HepG2 (cell line): ENCODE measurements at regions not wholly inside any gene's neighbourhood (a gene's known extent, or its start where the extent isn't known, plus 50 kb on each side); places are given as distances from the start of the nearest gene placed in this dataset.

ENCODE experiments used
- ATAC-seq: fragments of 200-7000 bp; cut with Tn5 transposase; 3 replicates; pipeline ENCODE4 v1.9.1; 2020; ENCODE audit warnings: mild to moderate bottlenecking, moderate library complexity
- BruUV-seq: library from RNA; stranded (reverse); fragments of 400-500 nt; replicated peaks from 2 replicates; lab custom pipeline; 2021; lab: Mats Ljungman, UMichigan
- CTCF ChIA-PET: fragments of 300-600 bp; formaldehyde crosslinking; extraction: SDS; loops from one replicate; lab custom pipeline; 2021; ENCODE audit warnings: low total read pairs, inconsistent platforms, low intra/inter-chr PET ratio; lab: Yijun Ruan, JAX
- POLR2A ChIA-PET: fragments of 350-600 bp; sonication (Branson Sonifier 250); formaldehyde crosslinking; loops from one replicate; lab custom pipeline; 2020; ENCODE audit warnings: antibody characterized with exemption, inconsistent platforms; lab: Yijun Ruan, JAX
- DNase-seq: peaks from one replicate; pipeline ENCODE4 v3.0.0-alpha.2; 2015; ENCODE audit warnings: low spot score
- FAIRE-seq: peaks from 3 replicates; lab custom pipeline; 2011; peaks lifted over from hg19 to GRCh38; lab: Jason Lieb, UNC
- H2AFZ ChIP-seq: one replicate; pipeline ENCODE4 v1.6.1; 2011; ENCODE audit warnings: low read length, inconsistent platforms
- H3K27ac ChIP-seq: fragments of 300-600 bp; 3 replicates; pipeline ENCODE4 v1.8.0; 2011; ENCODE audit warnings: mixed run types, mild to moderate bottlenecking, mixed read lengths, low read length, inconsistent platforms; ENCODE audit not compliant: insufficient read depth; ENCODE audit errors: extremely low read length
- H3K27me3 ChIP-seq, 2 experiments: fragments of 200-600 bp in 1 of 2; 2 replicates in 1 of 2; 3 replicates in 1 of 2; pipeline versions ENCODE4 v1.6.0 to v1.8.0; 2011; ENCODE audit warnings: low read length in 2 of 2, mild to moderate bottlenecking in 2 of 2, moderate library complexity in 2 of 2, inconsistent platforms in 1 of 2; ENCODE audit not compliant: insufficient read depth in 2 of 2, control insufficient read depth in 1 of 2
- H3K36me3 ChIP-seq, 2 experiments: fragments of 200-600 bp in 1 of 2; replicated peaks in 1 of 2; 2 replicates in 1 of 2; 3 replicates in 1 of 2; pipeline versions ENCODE4 v1.5.1 to v1.8.0; 2011; ENCODE audit warnings: low read length in 2 of 2, inconsistent platforms in 1 of 2; ENCODE audit not compliant: insufficient read depth in 2 of 2, control insufficient read depth in 1 of 2
- H3K4me1 ChIP-seq: 2 replicates; pipeline ENCODE4 v1.5.1; 2012; ENCODE audit warnings: low read length, inconsistent platforms; ENCODE audit not compliant: insufficient read depth
- H3K4me2 ChIP-seq: 2 replicates; pipeline ENCODE4 v1.6.0; 2011; ENCODE audit warnings: low read depth, low read length, inconsistent platforms
- H3K4me3 ChIP-seq, 3 experiments: fragments of 200-600 bp in 1 of 3; sonication (generic), shearing (Covaris generic) in 1 of 3; replicated peaks in 1 of 3; 2 replicates each; pipeline ENCODE4 v1.5.1; 2011 to 2016; ENCODE audit warnings: low read length in 3 of 3, inconsistent platforms in 2 of 3, low read depth in 2 of 3, mild to moderate bottlenecking in 2 of 3, control low read depth in 1 of 3, mixed read lengths in 1 of 3; ENCODE audit not compliant: insufficient read depth in 1 of 3
- H3K79me2 ChIP-seq: one replicate; pipeline ENCODE4 v1.6.1; 2011; ENCODE audit warnings: low read length, inconsistent platforms; ENCODE audit not compliant: insufficient read depth
- H3K9ac ChIP-seq: 2 replicates; pipeline ENCODE4 v1.6.0; 2011; ENCODE audit warnings: mild to moderate bottlenecking, low read depth, low read length, inconsistent platforms; ENCODE audit not compliant: insufficient read depth
- H3K9me3 ChIP-seq: 2 replicates; pipeline ENCODE4 v1.5.1; 2012; ENCODE audit warnings: mild to moderate bottlenecking, low read length
- H4K20me1 ChIP-seq: 2 replicates; pipeline ENCODE4 v1.6.0; 2011; ENCODE audit warnings: inconsistent platforms, mild to moderate bottlenecking, low read length, moderate library complexity; ENCODE audit not compliant: insufficient read depth
- FLYWCH1 ChIP-seq: sonication (generic); formaldehyde crosslinking; IDR thresholded peaks from 2 replicates; pipeline ENCODE4 v1.8.1; 2023; ENCODE audit warnings: mild to moderate bottlenecking, missing genetic modification reagents
- FOXO4 ChIP-seq: sonication (generic); formaldehyde crosslinking; conservative IDR thresholded peaks from 2 replicates; pipeline ENCODE4 v1.8.1; 2023; ENCODE audit warnings: missing genetic modification reagents
- HMG20A ChIP-seq: IDR thresholded peaks from 2 replicates; pipeline ENCODE4 v1.6.1; 2016; ENCODE audit warnings: borderline replicate concordance
- HNRNPL ChIP-seq: fragments of 200-400 bp; formaldehyde crosslinking; IDR thresholded peaks from 2 replicates; pipeline ENCODE4 v1.6.1; 2017; ENCODE audit warnings: mild to moderate bottlenecking, low read depth, low read length
- NCOR1 ChIP-seq: fragments of 200-600 bp; sonication (generic); IDR thresholded peaks from 2 replicates; pipeline ENCODE4 v1.7.0; 2017; ENCODE audit warnings: antibody characterized with exemption, low read length, borderline replicate concordance
- NFAT5 ChIP-seq: sonication (generic); formaldehyde crosslinking; IDR thresholded peaks from 2 replicates; pipeline ENCODE4 v1.4.0; 2020; ENCODE audit warnings: missing genetic modification reagents
- NFE2L1 ChIP-seq: sonication (generic); formaldehyde crosslinking; IDR thresholded peaks from 2 replicates; pipeline ENCODE4 v1.4.0; 2020; ENCODE audit warnings: missing genetic modification reagents, mild to moderate bottlenecking, borderline replicate concordance
- PHF5A ChIP-seq: IDR thresholded peaks from one replicate; pipeline ENCODE4 v1.6.1; 2018; ENCODE audit warnings: low read depth, missing genetic modification reagents; ENCODE audit not compliant: unreplicated experiment
- POLR2AphosphoS5 ChIP-seq: IDR thresholded peaks from 2 replicates; pipeline ENCODE4 v1.6.1; 2012; ENCODE audit warnings: low read depth, low read length
- TFDP1 ChIP-seq: IDR thresholded peaks from 2 replicates; pipeline ENCODE4 v1.6.1; 2016; ENCODE audit warnings: missing compliant biosample characterization, missing genetic modification reagents, borderline replicate concordance
- ZNF12 ChIP-seq: sonication (generic); formaldehyde crosslinking; IDR thresholded peaks from 2 replicates; pipeline ENCODE4 v1.5.0; 2020; ENCODE audit warnings: missing genetic modification reagents
- ZNF207 ChIP-seq: fragments of 450-650 bp; IDR thresholded peaks from 2 replicates; pipeline ENCODE4 v1.6.1; 2016; ENCODE audit warnings: antibody characterized with exemption, borderline replicate concordance
- ZNF276 ChIP-seq: sonication (generic); formaldehyde crosslinking; IDR thresholded peaks from 2 replicates; pipeline ENCODE4 v1.4.0; 2020; ENCODE audit warnings: mild to moderate bottlenecking, low read depth, missing genetic modification reagents
- ZXDC ChIP-seq: sonication (generic); formaldehyde crosslinking; IDR thresholded peaks from 2 replicates; pipeline ENCODE4 v1.5.0; 2020; ENCODE audit warnings: mild to moderate bottlenecking, missing genetic modification reagents
- in situ Hi-C: cut with HindIII; loops from 2 replicates; pipeline ENCODE4 v1.10.0; 2017; ENCODE audit warnings: low pct_unique_long_range_greater_than_20kb; ENCODE audit not compliant: extremely low pct_ligation_motif_present
- intact Hi-C: fragments of 100-400 bp; cut with micrococcal nuclease; formaldehyde crosslinking; loops from one replicate; pipeline ENCODE4 v1.10.0; 2022; ENCODE audit not compliant: unreplicated experiment

GRCh38 chr16:62732092-62732491 is 695.9 kb upstream of the CDH8 start:
- intact Hi-C loops (no loop called here), in situ Hi-C loops (no loop called here)
- ChIA-PET CTCF (no interaction called here), POLR2A (no interaction called here)
- no peaks in the 10 kb centered on the region for H3K36me3 ChIP-seq
- no peaks in the 10 kb centered on the region for H3K79me2 ChIP-seq
- H3K4me3 ChIP-seq, result no peak overlapping the region
- BruUV-seq, result no TSS peak
- FAIRE-seq (no peak), DNase-seq (no peak), ATAC-seq (no peak)
- H3K27ac ChIP-seq, result no peak overlapping the region
- H3K4me2 ChIP-seq, result no peak overlapping the region
- H4K20me1 ChIP-seq, result no peaks in the 10 kb centered on the region
- H2AFZ ChIP-seq, result no peak overlapping the region
- no peaks in the 10 kb centered on the region for H3K4me1 ChIP-seq
- peaks cover 89% of the 10 kb centered on the region for H3K9me3 ChIP-seq
- no peaks in the 10 kb centered on the region for H3K27me3 ChIP-seq
- H3K9ac ChIP-seq, result no peak overlapping the region
- TF ChIP-seq POLR2AphosphoS5, result no peak
- no peak for TF ChIP-seq ZNF12 (CRISPR knock-in tag)
- no peak for TF ChIP-seq NCOR1
- no peak for TF ChIP-seq NFE2L1 (CRISPR knock-in tag)
- TF ChIP-seq PHF5A (CRISPR knock-in tag), result no peak
- no peak for TF ChIP-seq ZXDC (CRISPR knock-in tag)
- TF ChIP-seq FLYWCH1 (CRISPR knock-in tag), result no peak
- TF ChIP-seq TFDP1 (CRISPR knock-in tag), result no peak
- TF ChIP-seq NFAT5 (CRISPR knock-in tag), result no peak
- TF ChIP-seq HMG20A (CRISPR knock-in tag), result no peak
- no peak for TF ChIP-seq FOXO4
- TF ChIP-seq ZNF276 (CRISPR knock-in tag), result no peak
- no peak for TF ChIP-seq HNRNPL
- TF ChIP-seq ZNF207, result no peak
